ENCODE measurements at regions not wholly inside any gene's neighbourhood (a gene's known extent, or its start where the extent isn't known, plus 50 kb on each side); places are given as distances from the start of the nearest gene placed in this dataset.

GRCh38 chr12:74111688-74112360, 425.8 kb upstream of the ATXN7L3B start:
- Histone ChIP-seq H3K4me3 (ENCODE audit: low read length) (no peak overlapping the region), H3F3A (ENCODE audit: insufficient read depth, low read length) (no peaks in the 10 kb centered on the region), H3K79me2 (ENCODE audit: low read length) (no peaks in the 10 kb centered on the region), H3K27me3 (replicated peaks; ENCODE audit: insufficient read depth, low read length) (no peaks in the 10 kb centered on the region), H4K20me1 (ENCODE audit: insufficient read depth, low read length) (no peaks in the 10 kb centered on the region), H3K4me1 (ENCODE audit: low read length) (no peaks in the 10 kb centered on the region), H3K9me2 (replicated peaks; ENCODE audit: insufficient read depth, low read length) (no peaks in the 10 kb centered on the region), H3K4me2 (ENCODE audit: low read depth, low read length) (no peak overlapping the region), H2AFZ (ENCODE audit: low read length) (no peak overlapping the region), H3K36me3 (replicated peaks; ENCODE audit: insufficient read depth, low read length) (no peaks in the 10 kb centered on the region), H3K9ac (ENCODE audit: low read length) (no peak overlapping the region), H3K9me3 (replicated peaks; ENCODE audit: insufficient read depth, low read length) (no peaks in the 10 kb centered on the region), H3K27ac (ENCODE audit: low read length) (no peak overlapping the region)
- peak; percentile 22 for TF ChIP-seq CTCF (IDR thresholded peaks at IDR 0.05; ENCODE audit: low read length)
- TF ChIP-seq EZH2 (optimal IDR thresholded peaks at IDR 0.05; ENCODE audit: low read depth, low read length) = no peak
- no peak for TF ChIP-seq EZH2phosphoT487 (IDR thresholded peaks at IDR 0.05; ENCODE audit: low read length)
- DNase-seq = no peak

GRCh38 chr12:74119811-74120362, 417.7 kb upstream of the ATXN7L3B start:
- no peaks in the 10 kb centered on the region for H3K4me1 ChIP-seq (ENCODE audit: low read length)
- H4K20me1 ChIP-seq (ENCODE audit: insufficient read depth, low read length) = no peaks in the 10 kb centered on the region
- H3K4me3 ChIP-seq (ENCODE audit: low read length) = no peak overlapping the region
- DNase-seq = no peak
- no peaks in the 10 kb centered on the region for H3K79me2 ChIP-seq (ENCODE audit: low read length)
- no peaks in the 10 kb centered on the region for H3K9me3 ChIP-seq (replicated peaks; ENCODE audit: insufficient read depth, low read length)
- H3F3A ChIP-seq (ENCODE audit: insufficient read depth, low read length) = no peaks in the 10 kb centered on the region
- H3K27ac ChIP-seq (ENCODE audit: low read length) = no peak overlapping the region
- TF ChIP-seq EZH2 (optimal IDR thresholded peaks at IDR 0.05; ENCODE audit: low read depth, low read length) = no peak
- no peak for TF ChIP-seq CTCF (IDR thresholded peaks at IDR 0.05; ENCODE audit: low read length)
- TF ChIP-seq EZH2phosphoT487 (IDR thresholded peaks at IDR 0.05; ENCODE audit: low read length) = no peak
- H3K27me3 ChIP-seq (replicated peaks; ENCODE audit: insufficient read depth, low read length) = no peaks in the 10 kb centered on the region
- no peak overlapping the region for H3K9ac ChIP-seq (ENCODE audit: low read length)
- H3K9me2 ChIP-seq (replicated peaks; ENCODE audit: insufficient read depth, low read length) = no peaks in the 10 kb centered on the region
- H3K36me3 ChIP-seq (replicated peaks; ENCODE audit: insufficient read depth, low read length) = no peaks in the 10 kb centered on the region
- H3K4me2 ChIP-seq (ENCODE audit: low read depth, low read length) = no peak overlapping the region
- H2AFZ ChIP-seq (ENCODE audit: low read length) = no peak overlapping the region

- H3K4me2 ChIP-seq (ENCODE audit: low read depth, low read length) = no peak overlapping the region
- H3K27me3 ChIP-seq (replicated peaks; ENCODE audit: insufficient read depth, low read length) = no peaks in the 10 kb centered on the region
- no peaks in the 10 kb centered on the region for H3K9me3 ChIP-seq (replicated peaks; ENCODE audit: insufficient read depth, low read length)
- H3K79me2 ChIP-seq (ENCODE audit: low read length) = no peaks in the 10 kb centered on the region
- no peaks in the 10 kb centered on the region for H3K4me1 ChIP-seq (ENCODE audit: low read length)
- no peak for DNase-seq
- H3K9me2 ChIP-seq (replicated peaks; ENCODE audit: insufficient read depth, low read length) = no peaks in the 10 kb centered on the region
- no peaks in the 10 kb centered on the region for H4K20me1 ChIP-seq (ENCODE audit: insufficient read depth, low read length)
- no peak overlapping the region for H3K4me3 ChIP-seq (ENCODE audit: low read length)
- no peaks in the 10 kb centered on the region for H3K36me3 ChIP-seq (replicated peaks; ENCODE audit: insufficient read depth, low read length)
- no peaks in the 10 kb centered on the region for H3F3A ChIP-seq (ENCODE audit: insufficient read depth, low read length)
- H3K27ac ChIP-seq (ENCODE audit: low read length) = no peak overlapping the region
- no peak overlapping the region for H3K9ac ChIP-seq (ENCODE audit: low read length)
- no peak overlapping the region for H2AFZ ChIP-seq (ENCODE audit: low read length)
- TF ChIP-seq CTCF (IDR thresholded peaks at IDR 0.05; ENCODE audit: low read length) (no peak), EZH2 (optimal IDR thresholded peaks at IDR 0.05; ENCODE audit: low read depth, low read length) (no peak)
These were observed 417.0 kb upstream of the ATXN7L3B start for GRCh38 chr12:74120644-74121043.

Measured in MM.1S (cell line).